Fibroblast of lung (primary cell): ENCODE measurements at regions not wholly inside any gene's neighbourhood (a gene's known extent, or its start where the extent isn't known, plus 50 kb on each side); places are given as distances from the start of the nearest gene placed in this dataset.

Source experiments
- CTCF ChIP-seq, 2 donors: IDR thresholded peaks in 1 of 2; conservative IDR thresholded peaks in 1 of 2; 1 replicate in 1 of 2; 2 replicates in 1 of 2; pipeline ENCODE4 v1.5.1; 2011 to 2012; ENCODE audit warnings: low read length in 2 of 2, control low read depth in 1 of 2, inconsistent platforms in 1 of 2, low read depth in 1 of 2, mild to moderate bottlenecking in 1 of 2
- EZH2 ChIP-seq: IDR thresholded peaks from 2 replicates; pipeline ENCODE4 v1.5.1; 2012; ENCODE audit warnings: low read length, control low read depth, mild to moderate bottlenecking; ENCODE audit errors: missing control alignments

- no peak for TF ChIP-seq CTCF (conservative IDR thresholded peaks at IDR 0.05 in 1 of 2, IDR thresholded peaks at IDR 0.05 in 1 of 2; ENCODE audit: low read depth in 1 of 2, low read length in 2 of 2)
- no peak for TF ChIP-seq EZH2
These were observed 260.6 kb upstream of the SKOR2 start for GRCh38 chr18:47512056-47512455.
